NB4 (cell line): ENCODE measurements at regions not wholly inside any gene's neighbourhood (a gene's known extent, or its start where the extent isn't known, plus 50 kb on each side); places are given as distances from the start of the nearest gene placed in this dataset.
A peak's percentile ranks its signal among the peaks of the same experiment; 100 is the strongest.

Experiments used
- CTCF ChIP-seq: IDR thresholded peaks from one replicate; pipeline ENCODE4 v1.5.1; 2012; ENCODE audit warnings: low read depth, low read length
- POLR2A ChIP-seq: IDR thresholded peaks from 2 replicates; pipeline ENCODE4 v1.6.1; 2011; ENCODE audit warnings: mild to moderate bottlenecking; ENCODE audit not compliant: insufficient read length; ENCODE audit errors: extremely low read depth

- TF ChIP-seq POLR2A (no peak), CTCF (peak; percentile 42)
Observed at GRCh38 chr10:23516530-23516929, 77.7 kb downstream of the OTUD1 start.
